ENCODE measurements at regions not wholly inside any gene's neighbourhood (a gene's known extent, or its start where the extent isn't known, plus 50 kb on each side); places are given as distances from the start of the nearest gene placed in this dataset.
A peak's percentile ranks its signal among the peaks of the same experiment; 100 is the strongest.
"Not testable (repeated sequence)": the region's sequence is repeated elsewhere in the genome, so short reads cannot be mapped to it uniquely, and the experiment has no call there.

GRCh38 chr6:141504318-141504717 is 628.4 kb upstream of the GJE1 start:
- DNase-seq (ENCODE audit: low read depth, low spot score) = not testable (repeated sequence)

- DNase-seq (ENCODE audit: low read depth, low spot score) = no peak
Observed at GRCh38 chr6:141501616-141502015, 631.1 kb upstream of the GJE1 start.

- no peak for DNase-seq (ENCODE audit: low read depth, low spot score)
Observed at GRCh38 chr6:141498977-141499376, 633.7 kb upstream of the GJE1 start.

GRCh38 chr6:141492521-141493284 is 640.0 kb upstream of the GJE1 start:
- DNase-seq (ENCODE audit: low read depth, low spot score) = no peak

GRCh38 chr6:141491684-141492083 is 641.0 kb upstream of the GJE1 start:
- DNase-seq (ENCODE audit: low read depth, low spot score) = no peak

- DNase-seq (ENCODE audit: low read depth, low spot score) = no peak
Observed at GRCh38 chr6:141490982-141491381, 641.7 kb upstream of the GJE1 start.

- DNase-seq (ENCODE audit: low read depth, low spot score) = no peak
Observed at GRCh38 chr6:141488488-141488887, 644.2 kb upstream of the GJE1 start.

- no peak for DNase-seq (ENCODE audit: low read depth, low spot score)
Observed at GRCh38 chr6:141486942-141487341, 645.8 kb upstream of the GJE1 start.

GRCh38 chr6:141484711-141485110 is 648.0 kb upstream of the GJE1 start:
- DNase-seq (ENCODE audit: low read depth, low spot score) = no peak

GRCh38 chr6:141483598-141484061 is 649.1 kb upstream of the GJE1 start:
- peak; percentile 22 for DNase-seq (ENCODE audit: low read depth, low spot score)

GRCh38 chr6:141482796-141483597 is 649.7 kb upstream of the GJE1 start:
- DNase-seq (ENCODE audit: low read depth, low spot score) = no peak

- no peak for DNase-seq (ENCODE audit: low read depth, low spot score)
Observed at GRCh38 chr6:141475259-141475658, 657.5 kb upstream of the GJE1 start.

GRCh38 chr6:141472162-141472928 is 660.4 kb upstream of the GJE1 start:
- no peak for DNase-seq (ENCODE audit: low read depth, low spot score)

GRCh38 chr6:141470810-141471209 is 661.9 kb upstream of the GJE1 start:
- no peak for DNase-seq (ENCODE audit: low read depth, low spot score)

GRCh38 chr6:141467881-141468280 is 664.8 kb upstream of the GJE1 start:
- no peak for DNase-seq (ENCODE audit: low read depth, low spot score)

- DNase-seq (ENCODE audit: low read depth, low spot score) = no peak
Observed at GRCh38 chr6:141467041-141467440, 665.7 kb upstream of the GJE1 start.

- DNase-seq (ENCODE audit: low read depth, low spot score) = no peak
Observed at GRCh38 chr6:141464896-141465295, 667.8 kb upstream of the GJE1 start.

- no peak for DNase-seq (ENCODE audit: low read depth, low spot score)
Observed at GRCh38 chr6:141464490-141464889, 668.2 kb upstream of the GJE1 start.

GRCh38 chr6:141463237-141463977 is 669.3 kb upstream of the GJE1 start:
- DNase-seq (ENCODE audit: low read depth, low spot score) = no peak

- no peak for DNase-seq (ENCODE audit: low read depth, low spot score)
Observed at GRCh38 chr6:141460743-141461484, 671.8 kb upstream of the GJE1 start.

GRCh38 chr6:141460245-141460644 is 672.5 kb upstream of the GJE1 start:
- not testable (repeated sequence) for DNase-seq (ENCODE audit: low read depth, low spot score)
